Activated naive CD4-positive, alpha-beta T cell treated with anti-CD3 and anti-CD28 coated beads, Interleukin-2, amount 10 ng/mL, durations not matched to agents 7 days and 5 days (primary cell): ENCODE measurements at regions not wholly inside any gene's neighbourhood (a gene's known extent, or its start where the extent isn't known, plus 50 kb on each side); places are given as distances from the start of the nearest gene placed in this dataset.

Experiments
- CTCF ChIA-PET: fragments of 350-600 bp; sonication (Branson Sonifier 250); formaldehyde crosslinking; loops from one replicate; lab custom pipeline; 2021; ENCODE audit warnings: antibody characterized with exemption; lab: Charles Lee
- DNase-seq: peaks from one replicate; pipeline ENCODE4 v3.0.0-alpha.2; 2020
- H3K27ac Mint-ChIP-seq: one replicate; pipeline ENCODE4 v1.8.0; 2021; ENCODE audit warnings: mild to moderate bottlenecking, moderate library complexity, mixed read lengths
- H3K27me3 Mint-ChIP-seq: one replicate; pipeline ENCODE4 v1.8.0; 2021; ENCODE audit warnings: mild to moderate bottlenecking, mixed read lengths
- H3K36me3 Mint-ChIP-seq: one replicate; pipeline ENCODE4 v1.8.0; 2021; ENCODE audit warnings: mixed read lengths
- H3K4me1 Mint-ChIP-seq: one replicate; pipeline ENCODE4 v1.8.0; 2021; ENCODE audit warnings: mixed read lengths
- H3K4me3 Mint-ChIP-seq: one replicate; pipeline ENCODE4 v1.8.0; 2021; ENCODE audit warnings: mild to moderate bottlenecking, moderate library complexity, mixed read lengths
- H3K9me3 Mint-ChIP-seq: one replicate; pipeline ENCODE4 v1.8.0; 2021; ENCODE audit warnings: mixed read lengths

DNA sequence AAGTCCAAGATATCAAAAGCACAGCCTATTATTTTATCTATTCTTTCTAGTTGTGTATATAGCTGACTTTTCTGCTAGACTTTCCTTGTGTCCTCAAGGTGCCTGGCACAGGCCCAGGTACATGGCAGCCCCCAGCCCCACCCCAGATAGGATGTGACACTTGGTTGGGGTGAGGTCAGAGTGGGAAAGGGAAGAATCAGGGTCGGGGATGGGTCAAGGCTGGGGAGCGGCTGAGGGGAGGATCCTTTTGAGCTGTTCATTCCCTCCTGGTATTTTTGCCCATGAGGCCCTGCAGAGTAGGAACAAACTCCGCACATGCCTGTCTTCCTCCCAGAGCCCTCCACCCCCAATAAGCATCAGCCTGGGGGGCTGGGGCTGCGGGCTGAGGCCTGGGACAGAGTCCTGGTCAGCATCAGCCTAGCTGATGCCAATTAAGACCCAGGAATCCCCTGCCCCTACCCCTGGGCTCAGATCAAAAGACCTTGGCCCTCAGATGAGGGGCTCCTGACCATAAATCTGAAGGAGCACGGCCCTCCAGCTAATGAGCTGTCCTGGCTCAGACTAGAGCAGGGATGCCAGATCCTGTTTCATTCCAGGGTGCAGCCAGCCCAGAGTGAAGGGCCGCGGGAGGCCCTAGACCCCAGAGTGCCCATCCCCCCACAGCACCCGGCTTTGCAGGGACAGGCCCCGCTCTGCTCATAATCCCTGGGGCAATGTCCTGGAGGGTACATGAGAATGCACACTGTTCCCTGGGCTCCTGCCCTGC is 85.3 kb downstream of the SDC1 start:
- no peaks in the 10 kb centered on the region for H3K9me3 Mint-ChIP-seq
- no peak overlapping the region for H3K4me3 Mint-ChIP-seq
- peaks cover 17% of the 10 kb centered on the region for H3K27me3 Mint-ChIP-seq
- H3K4me1 Mint-ChIP-seq: no peaks in the 10 kb centered on the region
- no peaks in the 10 kb centered on the region for H3K36me3 Mint-ChIP-seq
- CTCF ChIA-PET: interaction anchor here (1.3 kb wide), 1 partner anchor 15 kb away, joined by 3 read pairs; no protein-coding TSS in a partner anchor
- DNase-seq: no peak
- H3K27ac Mint-ChIP-seq: no peak overlapping the region

DNA sequence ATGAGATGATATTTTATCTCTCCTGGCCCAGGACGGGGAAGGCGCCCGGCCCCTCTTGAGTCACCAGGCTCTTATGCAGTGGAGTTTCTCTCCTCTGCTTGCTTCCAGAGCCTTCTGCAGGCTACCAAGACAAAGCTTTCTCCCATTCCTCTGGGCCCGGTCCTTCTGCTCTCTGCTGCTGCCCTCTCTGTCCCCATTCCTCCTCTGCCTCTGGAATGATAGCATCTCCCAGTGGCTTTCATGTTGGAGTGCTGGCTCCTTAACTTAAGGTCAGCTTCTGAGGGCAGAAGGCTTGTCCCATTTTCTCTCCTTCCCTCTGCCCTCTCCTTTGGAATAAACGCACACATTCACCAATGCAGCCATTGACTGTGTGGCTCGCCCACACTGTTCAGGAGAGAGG is 86.2 kb downstream of the SDC1 start:
- CTCF ChIA-PET: interaction anchor here (1.2 to 1.3 kb wide), 2 partner anchors 14 to 87 kb away, joined by 3 to 4 read pairs; partner anchors contain the start of gene SDC1
- no peaks in the 10 kb centered on the region for H3K4me1 Mint-ChIP-seq

DNA sequence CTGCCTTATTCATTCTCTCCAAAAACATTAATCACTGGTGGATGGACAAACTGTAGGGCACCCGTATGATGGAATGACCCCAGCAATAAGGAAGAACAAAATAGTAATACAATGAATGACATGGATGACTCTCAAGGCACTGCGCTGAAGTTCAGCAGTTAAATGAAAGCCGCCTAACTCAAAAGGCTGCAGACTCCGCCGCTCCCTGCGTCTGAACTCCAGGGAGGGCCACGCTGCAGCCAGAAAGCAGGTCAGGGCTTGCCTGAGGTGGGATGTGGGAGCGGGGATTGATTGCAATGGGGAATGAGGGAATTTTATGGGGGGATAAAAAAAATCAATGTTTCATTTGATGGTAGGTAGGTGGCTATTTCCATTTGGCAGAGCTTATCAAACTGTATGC is 86.5 kb upstream of the LAPTM4A start:
- CTCF ChIA-PET: interaction anchor here (1.2 kb wide), 1 partner anchor 87 kb away, joined by 4 read pairs; the partner anchor contains the start of gene SDC1
- no peak for DNase-seq
- peaks cover 31% of the 10 kb centered on the region for H3K27me3 Mint-ChIP-seq
- no peaks in the 10 kb centered on the region for H3K9me3 Mint-ChIP-seq
- H3K4me3 Mint-ChIP-seq: no peak overlapping the region
- H3K4me1 Mint-ChIP-seq: no peaks in the 10 kb centered on the region
- H3K36me3 Mint-ChIP-seq: no peaks in the 10 kb centered on the region
- no peak overlapping the region for H3K27ac Mint-ChIP-seq

More for the DNA sequence above, 86.2 kb downstream of the SDC1 start:
- DNase-seq: no peak
- Mint-ChIP-seq H3K9me3 (no peaks in the 10 kb centered on the region), H3K27me3 (peaks cover 25% of the 10 kb centered on the region), H3K27ac (no peak overlapping the region), H3K36me3 (no peaks in the 10 kb centered on the region), H3K4me3 (no peak overlapping the region)

DNA sequence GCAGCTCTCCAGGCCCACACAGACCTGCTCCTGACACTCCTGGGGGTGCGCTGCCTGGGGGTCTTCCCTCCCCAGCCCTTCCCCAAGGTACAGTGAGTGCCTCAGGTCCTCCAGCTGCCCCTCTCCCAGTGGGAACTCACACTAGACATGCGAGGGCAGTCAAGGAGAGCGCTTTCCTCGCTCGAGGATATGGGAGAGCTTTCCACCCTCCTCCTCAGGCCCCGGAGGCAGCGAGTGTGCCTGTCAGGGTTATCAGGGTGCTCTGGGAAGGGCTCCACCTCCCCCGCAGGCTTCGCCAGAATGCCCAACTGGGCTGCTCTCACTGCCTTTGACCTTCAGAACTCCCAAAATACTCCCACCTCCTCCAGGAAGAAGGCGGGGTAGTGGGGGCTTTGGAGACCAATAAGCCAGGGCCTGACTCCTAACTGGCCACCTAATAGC is 85.7 kb upstream of the LAPTM4A start:
- H3K9me3 Mint-ChIP-seq: no peaks in the 10 kb centered on the region
- no peak for DNase-seq

DNA sequence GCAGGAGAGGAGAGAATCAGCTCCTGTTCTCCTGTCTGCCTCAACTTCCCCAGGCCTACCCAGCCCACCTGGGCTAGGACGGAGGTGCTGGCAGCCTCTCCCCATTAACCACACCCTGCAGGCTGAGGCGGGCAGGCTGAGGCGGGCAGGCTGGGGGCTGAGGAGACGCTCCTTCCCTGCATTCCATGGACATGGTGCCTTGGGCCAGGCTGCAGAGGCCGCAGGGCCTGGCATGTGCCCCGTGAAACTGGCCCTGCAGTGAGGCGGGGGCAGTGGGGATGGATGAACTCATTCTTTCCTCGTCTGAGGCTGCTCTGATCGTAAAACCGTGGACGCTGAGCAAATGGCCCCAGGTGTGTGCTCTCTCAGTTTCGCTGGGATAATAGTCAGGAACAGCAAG is 84.7 kb upstream of the LAPTM4A start:
- H3K27me3 Mint-ChIP-seq: peaks cover 41% of the 10 kb centered on the region
- no peaks in the 10 kb centered on the region for H3K36me3 Mint-ChIP-seq
- H3K4me1 Mint-ChIP-seq: peaks cover 4% of the 10 kb centered on the region
- CTCF ChIA-PET: interaction anchor here (1.0 to 1.5 kb wide), 3 partner anchors 250 to 512 kb away, joined by 3 to 4 read pairs (median 3); no protein-coding TSS in a partner anchor
- no peak overlapping the region for H3K27ac Mint-ChIP-seq
- DNase-seq: no peak
- H3K9me3 Mint-ChIP-seq: no peaks in the 10 kb centered on the region
- H3K4me3 Mint-ChIP-seq: no peak overlapping the region

More for the DNA sequence above, 85.7 kb upstream of the LAPTM4A start:
- H3K4me3 Mint-ChIP-seq: no peak overlapping the region
- H3K27me3 Mint-ChIP-seq: peaks cover 38% of the 10 kb centered on the region
- no peak overlapping the region for H3K27ac Mint-ChIP-seq
- CTCF ChIA-PET: no interaction called here
- no peaks in the 10 kb centered on the region for H3K36me3 Mint-ChIP-seq
- H3K4me1 Mint-ChIP-seq: peaks cover 2% of the 10 kb centered on the region

DNA sequence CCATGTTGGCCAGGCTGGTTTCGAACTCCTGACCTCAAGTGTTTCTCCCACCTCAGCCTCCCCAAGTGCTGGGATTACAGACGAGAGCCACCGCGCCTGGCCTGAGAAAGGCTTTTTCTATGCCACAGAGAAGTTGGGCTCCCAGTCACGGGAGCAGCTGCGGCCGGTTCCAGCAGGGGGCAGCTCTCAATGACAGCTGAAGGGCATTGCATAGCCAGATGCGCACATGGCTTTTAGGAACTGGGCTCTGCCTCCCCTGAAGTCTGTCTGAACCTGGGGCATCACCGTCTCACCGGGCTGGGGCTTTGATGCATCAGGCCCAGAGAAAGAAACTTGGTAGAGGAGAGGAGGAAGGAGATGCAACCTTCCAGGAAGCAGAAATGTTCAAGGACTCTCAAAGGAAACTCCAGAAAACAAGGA is 84.2 kb upstream of the LAPTM4A start:
- Mint-ChIP-seq H3K4me3 (no peak overlapping the region), H3K9me3 (no peaks in the 10 kb centered on the region), H3K27me3 (peaks cover 46% of the 10 kb centered on the region), H3K36me3 (no peaks in the 10 kb centered on the region), H3K4me1 (peaks cover 4% of the 10 kb centered on the region), H3K27ac (peak overlapping the region; percentile 9)
- CTCF ChIA-PET: interaction anchor here (1.0 to 1.5 kb wide), 3 partner anchors 250 to 512 kb away, joined by 3 to 4 read pairs (median 3); no protein-coding TSS in a partner anchor
- DNase-seq: peak; percentile 63

DNA sequence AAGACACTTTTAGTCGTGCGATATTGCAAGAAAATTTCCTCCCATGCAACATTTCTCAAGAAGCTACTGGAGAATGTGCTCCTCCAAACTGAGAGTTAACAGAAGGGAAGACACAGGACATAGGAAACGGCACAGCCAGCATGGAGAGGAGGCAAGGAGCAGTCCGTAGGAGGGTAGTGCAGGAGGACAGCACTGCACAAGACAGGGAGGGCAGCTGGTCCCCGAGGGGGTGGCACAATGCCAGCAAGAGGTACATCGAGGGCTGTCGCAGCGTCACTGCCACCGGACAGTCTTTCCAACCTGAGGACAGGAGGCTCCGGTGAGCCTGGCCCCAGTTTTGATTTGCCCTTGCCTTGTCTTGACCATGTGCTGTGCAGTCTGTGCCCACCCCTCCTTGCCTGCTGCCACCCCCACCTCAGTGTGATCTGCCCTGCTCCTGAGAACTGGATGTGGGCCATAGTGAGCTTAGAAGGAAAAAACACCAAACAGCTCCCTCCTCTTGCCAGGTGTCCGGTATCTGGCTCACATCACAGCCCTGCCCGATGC is 81.6 kb upstream of the LAPTM4A start:
- Mint-ChIP-seq H3K4me1 (peaks cover 4% of the 10 kb centered on the region), H3K27me3 (peaks cover 50% of the 10 kb centered on the region), H3K36me3 (no peaks in the 10 kb centered on the region), H3K9me3 (no peaks in the 10 kb centered on the region), H3K27ac (no peak overlapping the region), H3K4me3 (no peak overlapping the region)
- DNase-seq: peak; percentile 13
- CTCF ChIA-PET: no interaction called here

DNA sequence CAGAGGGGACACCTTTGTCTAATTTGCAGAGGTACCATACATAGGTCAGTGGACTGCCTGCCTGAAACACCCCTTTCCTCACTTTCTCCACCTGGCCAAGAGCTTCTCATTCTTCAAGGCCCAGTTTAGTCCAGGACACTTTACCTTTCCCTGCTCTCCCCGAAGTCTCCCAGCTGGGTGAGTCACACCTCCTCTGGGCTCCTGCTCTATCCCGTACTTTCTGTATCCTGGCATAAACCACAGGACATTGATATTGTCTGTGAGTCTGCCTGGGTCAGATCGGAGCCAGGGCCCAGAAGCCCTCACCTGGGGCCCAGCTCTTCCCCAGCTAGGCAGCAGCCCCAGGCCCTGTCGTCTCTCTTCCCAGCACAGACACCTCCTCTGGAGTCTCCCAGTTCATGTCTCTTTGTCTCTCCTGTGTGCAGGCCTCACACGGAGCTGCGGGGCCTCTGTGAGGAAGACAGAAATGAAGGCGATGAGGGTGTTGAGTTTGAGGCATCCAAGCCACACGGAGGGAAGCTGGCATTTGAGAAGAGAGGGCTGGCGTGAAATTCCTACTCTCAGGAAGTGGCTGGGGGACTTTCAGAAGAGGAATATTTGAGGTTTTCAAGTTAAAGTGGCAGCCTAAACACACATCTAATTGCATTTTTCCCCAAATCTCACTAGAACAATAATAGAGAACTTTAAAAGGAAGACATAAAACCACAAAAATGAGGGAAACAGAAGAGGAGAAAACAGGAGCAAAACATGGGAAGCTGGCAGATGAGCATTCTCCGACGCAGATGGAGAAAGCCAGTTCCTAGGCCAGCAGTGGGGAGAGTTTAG is 79.6 kb upstream of the LAPTM4A start:
- CTCF ChIA-PET: interaction anchor here (0.6 kb wide), 1 partner anchor 94 kb away, joined by 3 read pairs; no protein-coding TSS in a partner anchor
- peak; percentile 15 for DNase-seq
- H3K9me3 Mint-ChIP-seq: no peaks in the 10 kb centered on the region
- H3K4me3 Mint-ChIP-seq: no peak overlapping the region
- peaks cover 50% of the 10 kb centered on the region for H3K27me3 Mint-ChIP-seq
- H3K36me3 Mint-ChIP-seq: no peaks in the 10 kb centered on the region
- H3K27ac Mint-ChIP-seq: no peak overlapping the region
- peaks cover 4% of the 10 kb centered on the region for H3K4me1 Mint-ChIP-seq

DNA sequence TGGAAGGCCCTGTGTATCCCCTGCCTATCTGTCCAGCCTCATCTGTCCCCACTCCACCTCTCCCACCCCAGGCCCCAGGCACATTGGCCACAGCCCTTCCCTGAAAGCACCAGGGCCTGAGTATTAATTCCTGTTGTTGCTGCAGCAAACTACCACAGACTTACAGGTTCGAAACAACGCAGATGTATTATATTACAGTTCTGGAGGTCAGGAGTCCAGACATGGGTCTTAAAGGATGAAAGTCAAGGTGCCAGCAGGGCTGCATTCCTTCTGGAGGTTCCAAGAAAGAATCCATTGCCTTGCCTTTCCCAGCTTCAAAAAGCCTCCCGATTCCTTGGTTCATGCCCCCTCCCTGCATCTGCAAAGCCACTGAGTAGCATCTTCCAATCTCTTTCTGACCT is 78.7 kb upstream of the LAPTM4A start:
- CTCF ChIA-PET: no interaction called here
- no peak overlapping the region for H3K27ac Mint-ChIP-seq

DNA sequence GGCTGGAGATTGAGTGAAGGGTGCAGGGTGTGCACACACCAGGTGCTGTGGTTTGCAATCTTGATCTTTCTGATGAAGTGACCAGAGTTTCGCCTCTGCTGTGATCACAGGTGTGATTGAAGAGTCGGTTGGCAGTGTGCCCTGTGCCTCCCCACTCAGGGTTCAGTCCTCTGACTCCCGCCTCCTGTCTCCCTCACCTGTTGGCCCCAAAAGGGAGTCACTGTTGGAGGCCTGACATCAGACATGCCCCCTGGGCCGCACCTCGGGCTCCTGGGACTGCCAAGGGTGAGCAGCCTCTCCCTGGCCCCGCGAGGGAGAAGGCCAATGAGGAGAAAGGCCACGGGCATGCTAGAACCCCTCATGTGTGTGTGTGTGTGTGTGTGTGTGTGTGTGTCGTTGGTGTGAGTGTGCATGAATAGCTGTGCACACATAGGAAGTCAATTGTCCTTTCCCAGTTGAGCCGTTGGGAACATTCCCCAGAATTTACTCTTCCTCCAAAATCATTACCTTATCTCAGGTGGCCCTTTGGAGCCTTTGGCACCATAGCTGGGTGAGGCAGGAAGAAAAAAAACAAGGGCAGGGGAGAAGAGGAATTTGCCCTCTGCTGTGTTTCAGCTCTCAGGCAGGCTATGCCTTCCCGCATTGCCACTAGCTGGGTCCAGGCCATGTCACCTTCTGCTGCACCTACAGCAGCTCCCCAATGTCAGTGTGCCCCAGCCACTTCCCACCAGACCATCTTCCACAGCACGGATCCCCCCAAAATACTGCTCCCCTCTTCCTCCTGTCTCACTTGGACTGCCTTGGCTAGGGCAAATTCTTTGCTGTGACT is 78.1 kb upstream of the LAPTM4A start:
- CTCF ChIA-PET: no interaction called here
- Mint-ChIP-seq H3K36me3 (no peaks in the 10 kb centered on the region), H3K9me3 (no peaks in the 10 kb centered on the region), H3K27me3 (peaks cover 36% of the 10 kb centered on the region), H3K4me3 (no peak overlapping the region), H3K27ac (no peak overlapping the region), H3K4me1 (peaks cover 4% of the 10 kb centered on the region)
- DNase-seq: peak; percentile 6

More for the DNA sequence above, 78.7 kb upstream of the LAPTM4A start:
- Mint-ChIP-seq H3K27me3 (peaks cover 42% of the 10 kb centered on the region), H3K9me3 (no peaks in the 10 kb centered on the region), H3K36me3 (no peaks in the 10 kb centered on the region), H3K4me1 (peaks cover 4% of the 10 kb centered on the region), H3K4me3 (no peak overlapping the region)
- peak; percentile 1 for DNase-seq

DNA sequence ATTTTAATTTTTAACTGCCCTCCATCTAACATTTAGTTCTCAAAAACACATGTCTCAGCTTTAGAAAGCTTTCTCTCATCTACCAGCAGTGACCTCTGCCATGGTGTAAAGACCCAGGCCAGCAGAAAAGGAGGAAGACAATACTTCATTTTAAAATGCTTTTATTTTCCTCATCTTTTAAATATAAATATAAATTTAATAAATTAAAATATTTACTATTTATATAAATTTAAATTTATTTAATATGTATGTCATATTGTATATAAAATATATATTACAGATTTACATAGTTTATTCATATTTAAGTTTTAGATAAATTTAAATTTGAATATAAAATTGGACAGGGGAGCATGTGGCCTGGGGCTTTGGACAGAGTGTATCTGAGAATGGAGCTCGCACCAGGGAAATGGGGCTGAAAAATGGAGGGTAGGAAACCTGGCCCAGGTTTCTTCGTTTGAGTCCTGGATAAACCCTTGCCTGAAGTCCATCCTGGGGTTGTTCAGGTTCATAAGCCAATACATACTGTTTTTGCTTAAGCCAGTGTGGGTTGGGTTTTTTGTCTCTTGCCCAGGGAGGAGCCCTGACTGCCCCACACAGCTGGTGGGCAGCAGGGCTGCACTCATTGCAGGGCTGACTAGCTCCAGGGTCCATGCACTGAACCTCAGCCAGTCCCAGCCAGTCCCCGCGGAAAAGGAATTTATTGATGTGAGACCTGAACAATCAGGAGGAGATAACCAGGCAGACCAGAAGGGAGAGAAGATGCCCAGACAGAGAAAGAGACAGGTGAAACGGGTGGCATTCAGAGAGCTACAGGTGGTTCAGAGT is 77.3 kb upstream of the LAPTM4A start:
- Mint-ChIP-seq H3K27me3 (peaks cover 29% of the 10 kb centered on the region), H3K4me3 (no peak overlapping the region), H3K4me1 (peaks cover 4% of the 10 kb centered on the region), H3K27ac (no peak overlapping the region), H3K9me3 (no peaks in the 10 kb centered on the region), H3K36me3 (no peaks in the 10 kb centered on the region)
- CTCF ChIA-PET: interaction anchor here (1.4 kb wide), 1 partner anchor 34 kb away, joined by 3 read pairs; no protein-coding TSS in a partner anchor
- no peak for DNase-seq

DNA sequence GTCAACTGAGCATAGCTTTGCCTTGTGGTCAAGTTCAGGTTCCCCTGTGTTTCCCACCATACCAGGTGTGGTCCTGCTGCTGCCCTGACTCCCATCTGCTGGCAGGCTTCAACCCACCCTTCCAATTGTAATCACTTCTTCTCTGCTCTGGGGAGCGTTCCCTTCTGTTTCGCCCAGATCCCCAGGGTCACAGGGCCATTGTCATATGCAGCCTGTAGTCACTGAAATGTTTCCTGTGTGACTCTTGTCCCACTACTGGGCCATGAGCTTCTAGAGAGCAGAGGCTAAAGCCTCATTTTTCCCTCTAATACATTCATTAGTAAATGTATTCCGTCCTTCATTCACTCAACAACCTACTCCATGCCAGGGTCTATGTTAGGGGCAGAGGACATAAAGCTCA is 75.0 kb upstream of the LAPTM4A start:
- Mint-ChIP-seq H3K4me3 (no peak overlapping the region), H3K27ac (no peak overlapping the region), H3K9me3 (no peaks in the 10 kb centered on the region), H3K27me3 (peaks cover 20% of the 10 kb centered on the region), H3K36me3 (no peaks in the 10 kb centered on the region), H3K4me1 (no peaks in the 10 kb centered on the region)
- no peak for DNase-seq
- CTCF ChIA-PET: no interaction called here

DNA sequence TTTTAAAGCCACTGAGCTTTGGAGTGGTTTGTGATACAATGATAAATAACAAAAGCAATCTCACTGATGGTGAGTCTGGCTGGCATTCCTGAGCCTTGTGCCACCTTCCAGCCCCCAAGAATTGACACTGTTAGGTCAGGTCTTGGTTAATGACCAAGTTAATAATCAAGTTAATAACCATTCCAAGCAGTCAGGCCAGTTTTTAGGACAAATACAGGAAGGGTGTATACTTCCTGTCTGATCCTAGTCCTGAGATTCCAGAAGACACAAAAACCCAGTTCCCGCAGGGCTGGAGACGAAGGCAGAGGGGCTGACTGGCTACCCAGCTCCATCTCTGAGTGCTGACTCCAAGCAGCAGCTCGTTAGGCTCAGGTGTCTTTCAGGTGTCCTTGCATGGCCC is 74.6 kb upstream of the LAPTM4A start:
- H3K27me3 Mint-ChIP-seq: peaks cover 18% of the 10 kb centered on the region
- no peak overlapping the region for H3K27ac Mint-ChIP-seq
- no peak for DNase-seq
- no peaks in the 10 kb centered on the region for H3K9me3 Mint-ChIP-seq
- H3K4me1 Mint-ChIP-seq: no peaks in the 10 kb centered on the region
- no peaks in the 10 kb centered on the region for H3K36me3 Mint-ChIP-seq
- H3K4me3 Mint-ChIP-seq: no peak overlapping the region
- CTCF ChIA-PET: no interaction called here
